ENCODE measurements at regions not wholly inside any gene's neighbourhood (a gene's known extent, or its start where the extent isn't known, plus 50 kb on each side); places are given as distances from the start of the nearest gene placed in this dataset.

- Mint-ChIP-seq H3K4me3 (ENCODE audit: unreplicated experiment) (no peak overlapping the region), H3K9me3 (ENCODE audit: unreplicated experiment) (no peaks in the 10 kb centered on the region), H3K4me1 (ENCODE audit: unreplicated experiment) (peaks cover 9% of the 10 kb centered on the region), H3K27ac (ENCODE audit: unreplicated experiment) (no peak overlapping the region), H3K36me3 (ENCODE audit: low read depth, unreplicated experiment) (peaks cover 5% of the 10 kb centered on the region), H3K27me3 (ENCODE audit: unreplicated experiment) (peaks cover 10% of the 10 kb centered on the region)
- TF ChIP-seq CTCF (IDR thresholded peaks at IDR 0.05; ENCODE audit: unreplicated experiment), result no peak
- DNase-seq (ENCODE audit: low spot score), result no peak
Observed at GRCh38 chr6:165808021-165808420, 145.0 kb upstream of the PDE10A start.

- TF ChIP-seq CTCF (IDR thresholded peaks at IDR 0.05; ENCODE audit: unreplicated experiment), result no peak
- no peak overlapping the region for H3K27ac Mint-ChIP-seq (ENCODE audit: unreplicated experiment)
- no peak for DNase-seq (ENCODE audit: low spot score)
- H3K9me3 Mint-ChIP-seq (ENCODE audit: unreplicated experiment), result no peaks in the 10 kb centered on the region
- H3K27me3 Mint-ChIP-seq (ENCODE audit: unreplicated experiment), result peaks cover 10% of the 10 kb centered on the region
- peaks cover 5% of the 10 kb centered on the region for H3K36me3 Mint-ChIP-seq (ENCODE audit: low read depth, unreplicated experiment)
- peaks cover 9% of the 10 kb centered on the region for H3K4me1 Mint-ChIP-seq (ENCODE audit: unreplicated experiment)
- no peak overlapping the region for H3K4me3 Mint-ChIP-seq (ENCODE audit: unreplicated experiment)
Observed at GRCh38 chr6:165807249-165807960, 144.4 kb upstream of the PDE10A start.

- Mint-ChIP-seq H3K9me3 (ENCODE audit: unreplicated experiment) (no peaks in the 10 kb centered on the region), H3K4me3 (ENCODE audit: unreplicated experiment) (peak overlapping the region; percentile 47), H3K4me1 (ENCODE audit: unreplicated experiment) (peaks cover 9% of the 10 kb centered on the region), H3K36me3 (ENCODE audit: low read depth, unreplicated experiment) (peaks cover 5% of the 10 kb centered on the region), H3K27ac (ENCODE audit: unreplicated experiment) (no peak overlapping the region), H3K27me3 (ENCODE audit: unreplicated experiment) (peaks cover 10% of the 10 kb centered on the region)
- DNase-seq (ENCODE audit: low spot score), result no peak
- no peak for TF ChIP-seq CTCF (IDR thresholded peaks at IDR 0.05; ENCODE audit: unreplicated experiment)
Observed at GRCh38 chr6:165806126-165806810, 143.2 kb upstream of the PDE10A start.

GRCh38 chr6:165805636-165806035 is 142.6 kb upstream of the PDE10A start:
- Mint-ChIP-seq H3K27ac (ENCODE audit: unreplicated experiment) (no peak overlapping the region), H3K9me3 (ENCODE audit: unreplicated experiment) (no peaks in the 10 kb centered on the region), H3K27me3 (ENCODE audit: unreplicated experiment) (peaks cover 10% of the 10 kb centered on the region), H3K4me1 (ENCODE audit: unreplicated experiment) (peaks cover 9% of the 10 kb centered on the region), H3K36me3 (ENCODE audit: low read depth, unreplicated experiment) (peaks cover 5% of the 10 kb centered on the region), H3K4me3 (ENCODE audit: unreplicated experiment) (peak overlapping the region; percentile 47)
- DNase-seq (ENCODE audit: low spot score), result no peak
- TF ChIP-seq CTCF (IDR thresholded peaks at IDR 0.05; ENCODE audit: unreplicated experiment), result no peak

DNA sequence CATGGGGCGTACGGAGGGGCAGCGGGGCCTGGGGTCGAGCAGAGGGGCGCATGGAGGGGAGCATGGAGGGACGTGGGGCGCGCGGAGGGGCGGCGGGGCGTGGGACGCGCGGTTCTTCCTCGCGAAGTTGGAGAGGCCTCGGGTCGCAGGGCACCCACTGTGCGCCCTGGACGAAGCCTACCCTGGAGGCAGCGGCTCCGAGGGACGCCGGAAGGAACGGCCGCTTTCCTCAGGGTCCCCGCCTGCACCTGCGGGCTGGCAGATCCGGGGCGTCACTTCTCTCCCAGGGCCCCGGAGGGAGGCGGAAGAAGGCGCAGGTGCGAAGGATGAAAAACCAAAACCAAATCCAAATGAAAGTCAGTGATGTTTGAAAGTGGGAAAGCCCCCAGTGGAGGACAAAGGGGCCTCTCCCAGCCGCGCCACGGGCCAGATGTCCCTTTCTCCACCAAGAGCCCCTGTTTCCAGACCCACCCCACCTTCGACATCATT is 142.1 kb upstream of the PDE10A start:
- Mint-ChIP-seq H3K36me3 (ENCODE audit: low read depth, unreplicated experiment) (peaks cover 5% of the 10 kb centered on the region), H3K4me1 (ENCODE audit: unreplicated experiment) (peaks cover 9% of the 10 kb centered on the region), H3K9me3 (ENCODE audit: unreplicated experiment) (no peaks in the 10 kb centered on the region), H3K4me3 (ENCODE audit: unreplicated experiment) (no peak overlapping the region), H3K27me3 (ENCODE audit: unreplicated experiment) (peaks cover 12% of the 10 kb centered on the region), H3K27ac (ENCODE audit: unreplicated experiment) (no peak overlapping the region)
- DNase-seq (ENCODE audit: low spot score), result no peak
- TF ChIP-seq CTCF (IDR thresholded peaks at IDR 0.05; ENCODE audit: unreplicated experiment), result no peak

Measured in endothelial cell (in vitro differentiated cells).